ENCODE measurements at regions not wholly inside any gene's neighbourhood (a gene's known extent, or its start where the extent isn't known, plus 50 kb on each side); places are given as distances from the start of the nearest gene placed in this dataset.
A peak's percentile ranks its signal among the peaks of the same experiment; 100 is the strongest.
"Not testable (repeated sequence)": the region's sequence is repeated elsewhere in the genome, so short reads cannot be mapped to it uniquely, and the experiment has no call there.

DNA sequence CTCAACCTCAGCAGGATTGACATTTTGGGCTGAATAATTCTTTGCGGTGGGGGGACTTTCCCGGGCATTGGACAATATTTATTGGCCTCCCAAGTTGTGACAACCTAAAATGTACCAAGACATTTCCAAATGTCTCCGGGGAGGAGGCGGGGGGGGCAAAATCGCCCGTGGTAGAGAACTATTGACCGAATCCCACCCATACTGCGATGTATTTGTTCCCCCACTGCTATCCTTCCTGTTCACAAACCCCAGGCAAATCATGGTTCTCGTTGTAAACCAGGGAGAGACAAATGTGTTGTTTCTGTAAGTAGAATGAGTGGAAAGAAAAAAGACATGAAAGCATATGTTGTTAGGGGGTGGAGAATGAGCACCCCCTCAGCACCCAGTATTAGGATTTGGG lies 141.9 kb downstream of the PSAT1 start:
- no peak for DNase-seq

GRCh38 chr9:78439190-78439865 lies 142.4 kb downstream of the PSAT1 start:
- DNase-seq, result peak; percentile 2 to 79 (median 66)

GRCh38 chr9:78439866-78440830 lies 143.2 kb downstream of the PSAT1 start:
- peak in 1 of 14 donors; percentile 11 for DNase-seq

DNA sequence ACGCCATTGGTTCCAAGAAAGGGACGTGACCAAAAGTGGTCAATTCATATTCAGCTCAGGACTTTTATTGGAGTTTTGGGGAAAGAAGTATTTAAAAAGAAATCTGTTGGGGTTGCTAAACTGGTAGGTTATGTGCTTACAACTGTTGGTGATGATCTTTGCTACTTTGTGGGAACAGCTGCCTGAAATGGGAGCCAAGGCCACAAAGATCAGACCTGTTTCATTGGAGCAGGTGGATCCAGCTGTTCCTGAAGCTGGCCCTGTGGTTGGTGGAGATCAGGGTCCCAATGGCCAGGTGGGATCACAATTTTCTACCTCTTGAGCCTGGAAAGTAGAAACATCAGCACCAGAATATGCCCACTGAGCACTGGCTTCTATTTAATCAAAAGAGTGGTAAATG lies 144.5 kb downstream of the PSAT1 start:
- no peak for DNase-seq

- DNase-seq, result no peak
Measured at GRCh38 chr9:78441822-78442431, 145.0 kb downstream of the PSAT1 start.

DNA sequence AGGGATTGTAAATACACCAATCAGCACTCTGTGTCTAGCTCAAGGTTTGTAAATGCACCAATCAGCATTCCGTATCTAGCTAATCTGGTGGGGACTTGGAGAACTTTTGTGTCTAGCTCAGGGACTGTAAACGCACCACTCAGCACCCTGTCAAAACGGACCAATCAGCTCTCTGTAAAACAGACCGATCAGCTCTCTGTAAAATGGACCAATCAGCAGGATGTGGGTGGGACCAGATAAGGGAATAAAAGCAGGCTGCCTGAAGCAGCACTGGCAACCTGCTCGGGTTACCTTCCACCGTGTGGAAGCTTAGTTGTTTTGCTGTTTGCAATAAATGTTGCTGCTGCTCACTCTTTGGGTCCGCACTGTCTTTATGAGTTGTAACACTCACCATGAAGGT lies 145.7 kb downstream of the PSAT1 start:
- DNase-seq, result not testable (repeated sequence)

GRCh38 chr9:78443946-78444345 lies 147.0 kb downstream of the PSAT1 start:
- no peak for DNase-seq

DNA sequence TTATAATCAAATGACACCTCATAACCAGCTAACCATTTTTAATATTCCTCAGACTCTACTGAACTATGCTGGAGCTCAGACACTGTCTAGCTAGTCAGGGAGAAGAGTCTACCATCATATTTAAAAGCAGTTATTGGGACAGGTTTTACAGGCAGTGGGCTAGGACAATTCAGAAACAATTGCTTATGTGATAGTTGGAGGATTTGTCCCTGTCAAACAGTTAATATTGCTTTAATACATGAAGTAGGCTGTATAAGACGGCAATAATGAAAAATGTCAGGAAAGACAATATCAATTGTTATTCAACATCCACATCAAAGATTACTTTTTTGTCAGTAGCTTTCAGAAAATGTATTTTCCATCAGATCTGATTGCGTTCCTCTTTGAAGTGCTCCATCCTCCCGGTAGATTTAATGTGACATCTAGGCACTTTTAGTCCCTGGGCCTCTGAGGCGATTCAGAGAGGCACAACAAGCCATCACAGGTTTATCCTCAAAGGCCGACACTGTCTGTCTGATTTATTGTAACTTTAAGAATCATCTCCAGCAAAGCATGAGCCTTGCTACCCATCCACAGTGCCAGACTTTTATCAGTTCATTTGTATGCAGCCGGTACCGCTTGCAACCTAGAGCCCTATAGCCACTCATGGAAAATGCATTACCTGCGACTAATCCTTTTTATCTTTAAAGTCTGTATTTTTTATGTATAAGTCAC lies 152.2 kb downstream of the PSAT1 start:
- DNase-seq, result no peak

DNA sequence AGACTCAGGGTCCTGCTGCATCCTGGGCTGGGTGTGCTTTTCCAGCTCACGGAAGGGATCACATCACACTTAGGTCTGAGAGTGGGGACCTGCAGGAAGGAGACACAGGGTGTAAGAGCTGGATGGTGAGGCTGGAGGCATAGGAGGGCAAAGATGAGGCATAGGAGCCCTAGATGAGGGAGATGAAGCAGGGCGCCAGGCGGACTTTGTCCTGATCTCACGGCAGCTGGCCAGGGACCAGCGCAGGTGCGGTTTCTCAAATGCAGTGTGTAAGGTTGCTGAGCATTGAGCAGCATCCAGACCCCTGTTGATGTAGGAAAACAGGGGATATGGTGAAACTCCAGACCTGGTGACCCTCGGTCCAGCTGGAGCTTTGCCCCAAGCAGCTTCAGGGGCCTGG lies 156.5 kb downstream of the PSAT1 start:
- DNase-seq, result no peak

DNA sequence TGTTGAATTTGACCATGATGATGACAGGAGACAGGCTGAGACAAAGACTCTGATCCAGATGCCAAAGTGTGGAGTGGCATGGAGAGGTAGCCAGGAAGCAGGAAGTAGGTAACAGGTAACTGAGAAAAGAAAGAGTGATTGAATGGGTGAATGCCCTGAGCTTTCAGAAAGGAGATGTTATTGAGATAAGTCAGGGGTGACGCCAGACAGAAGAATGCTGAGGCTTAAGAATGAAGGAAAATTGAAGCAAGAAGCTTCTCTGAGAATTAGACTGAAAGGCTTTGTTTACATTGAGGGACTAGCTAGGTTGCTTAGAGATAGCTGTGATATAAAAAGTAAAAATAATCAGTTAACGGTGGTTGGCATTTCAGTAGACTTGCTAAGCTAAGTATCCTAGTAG lies 165.7 kb downstream of the PSAT1 start:
- no peak for DNase-seq

GRCh38 chr9:78463750-78464149 lies 166.8 kb downstream of the PSAT1 start:
- DNase-seq, result no peak

GRCh38 chr9:78468231-78468630 lies 171.3 kb downstream of the PSAT1 start:
- DNase-seq, result no peak

DNA sequence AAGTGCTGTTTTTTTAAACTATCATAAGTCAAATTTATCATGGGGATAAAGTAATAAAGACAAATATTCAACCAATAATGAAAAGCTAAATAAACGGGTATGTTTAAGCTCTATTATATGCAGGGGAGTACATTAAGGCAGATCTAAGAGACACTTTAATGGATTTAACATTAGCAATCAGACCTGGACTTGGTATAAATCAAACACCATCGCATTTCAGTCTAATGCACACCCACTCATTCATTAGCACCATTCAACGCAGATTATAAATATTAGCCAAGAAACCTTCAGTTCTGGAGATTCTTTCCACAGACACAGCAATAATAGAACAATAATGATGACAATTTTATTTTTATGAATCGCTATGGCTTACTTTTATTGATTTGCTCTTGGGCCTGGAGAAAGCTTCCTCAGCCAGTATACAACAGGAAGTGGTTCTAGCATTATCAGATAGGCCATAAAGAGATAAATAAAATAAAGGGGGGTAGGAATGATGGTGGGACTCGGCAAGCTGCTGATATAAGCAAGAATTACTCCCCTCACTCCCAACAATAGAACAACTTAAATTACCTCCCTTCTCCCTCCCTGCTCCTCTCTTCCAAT lies 172.2 kb downstream of the PSAT1 start:
- DNase-seq, result no peak

DNA sequence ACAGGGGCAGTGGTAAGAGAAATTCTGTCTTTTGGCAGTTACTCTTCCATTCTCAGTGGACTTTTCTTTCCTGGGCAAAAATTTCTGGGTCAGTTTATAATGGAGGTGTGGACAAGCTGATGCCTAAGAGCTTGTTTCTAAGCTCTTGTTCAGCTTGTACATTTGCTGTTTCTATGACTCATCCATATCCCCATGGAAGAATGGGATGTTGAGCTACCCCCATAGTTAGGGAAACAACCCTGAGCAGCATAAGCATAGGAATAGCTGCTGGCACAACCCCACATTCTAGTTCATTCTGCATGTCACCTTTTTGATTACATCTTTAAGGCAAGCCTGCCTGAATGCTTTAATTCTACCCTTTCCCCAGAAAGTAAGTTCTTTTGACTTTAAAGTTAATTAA lies 173.3 kb downstream of the PSAT1 start:
- no peak for DNase-seq

DNA sequence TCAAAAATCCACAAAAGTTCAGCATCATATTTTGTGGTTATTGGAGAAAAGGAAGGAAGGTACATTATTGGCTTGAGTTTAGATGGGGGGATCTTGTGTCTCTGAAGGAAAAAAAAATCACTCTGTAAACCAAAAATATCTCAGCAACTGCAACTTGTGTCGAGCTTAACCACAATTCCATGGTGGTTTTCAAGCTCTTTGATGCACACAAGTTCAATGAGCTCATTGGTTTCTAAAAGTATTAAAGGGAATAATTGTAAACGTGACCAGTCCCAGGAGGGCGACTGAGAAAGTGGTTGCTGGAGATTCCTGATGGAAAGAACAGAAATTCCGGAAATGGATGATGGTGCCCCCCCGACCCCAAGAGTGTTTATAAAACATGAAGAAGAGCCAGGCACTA lies 173.8 kb downstream of the PSAT1 start:
- no peak for DNase-seq

DNA sequence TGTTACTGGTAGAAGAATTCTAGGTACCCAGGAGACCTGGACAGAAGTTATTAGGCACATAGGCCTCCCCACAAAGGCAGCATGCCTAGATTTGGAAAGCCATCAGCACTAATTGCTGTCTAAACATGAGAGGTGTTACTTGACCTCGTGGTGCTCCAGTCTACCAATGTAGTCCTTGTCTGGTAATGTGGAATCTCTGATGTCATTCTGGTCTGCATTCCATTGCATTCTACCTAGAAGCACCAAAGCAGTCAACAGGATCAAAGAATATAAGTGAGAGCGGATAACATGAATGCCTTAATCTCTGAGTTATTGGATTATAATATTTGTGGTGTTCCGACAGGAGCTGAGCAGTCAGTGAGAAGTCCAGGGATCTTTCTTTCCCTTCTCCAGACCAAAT lies 175.2 kb downstream of the PSAT1 start:
- no peak for DNase-seq

DNA sequence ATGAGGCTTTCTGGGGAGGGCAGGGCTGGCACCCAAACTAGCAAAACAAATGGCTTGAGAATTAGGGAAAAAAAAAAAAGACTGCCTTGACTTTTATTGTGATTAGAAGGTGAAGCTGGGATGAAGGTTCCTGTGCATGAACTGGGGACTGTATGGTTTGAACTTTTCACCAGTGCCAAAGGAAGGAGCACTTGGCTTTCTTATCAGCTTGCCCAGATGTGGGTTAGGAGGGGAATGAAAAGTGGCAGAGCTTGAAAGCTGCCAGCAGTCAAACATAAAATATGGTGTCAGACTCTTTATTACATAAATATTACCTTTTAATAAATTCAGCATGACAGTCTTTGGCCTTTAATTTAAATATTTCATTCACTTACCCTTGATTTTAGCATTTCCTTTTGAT lies 182.5 kb downstream of the PSAT1 start:
- DNase-seq, result no peak

DNA sequence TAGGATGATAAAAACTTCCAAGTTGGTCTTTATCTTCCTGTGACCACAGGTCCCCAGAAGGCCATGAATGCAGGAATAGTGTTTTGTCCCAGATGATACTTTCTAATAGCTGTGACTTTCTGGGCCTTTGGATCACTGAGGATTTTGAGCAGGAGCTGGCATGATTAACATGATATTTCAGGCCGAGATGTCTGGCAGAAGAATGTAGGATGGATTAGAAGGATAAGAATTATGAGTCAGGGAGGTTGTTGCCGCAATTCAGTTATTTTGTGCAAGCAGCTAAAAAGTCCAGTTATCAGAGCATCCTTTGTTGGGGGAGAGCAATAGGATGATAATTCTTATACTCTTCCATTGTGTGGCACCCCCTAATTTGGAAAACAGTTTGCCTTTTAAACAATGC lies 189.7 kb downstream of the PSAT1 start:
- no peak for DNase-seq

DNA sequence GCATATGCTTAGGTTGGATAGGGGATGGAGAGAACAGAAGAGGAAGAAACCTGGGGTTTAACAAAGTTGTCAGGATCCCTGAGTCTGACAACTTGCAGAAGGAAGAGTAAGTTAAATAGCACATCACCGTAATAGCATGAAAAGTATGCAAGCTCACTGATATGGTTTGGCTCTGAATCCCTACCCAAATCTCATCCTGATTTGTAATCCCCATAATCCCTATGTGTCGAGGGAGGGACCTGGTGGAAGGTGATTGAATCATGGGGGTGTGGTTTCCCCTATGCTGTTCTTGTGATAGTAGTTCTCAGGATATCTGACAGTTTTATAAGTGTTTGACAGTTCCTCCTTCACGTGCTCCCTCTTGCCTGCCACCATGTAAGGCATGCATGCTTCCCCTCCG lies 193.3 kb downstream of the PSAT1 start:
- no peak for DNase-seq

GRCh38 chr9:78491402-78491801 lies 194.5 kb downstream of the PSAT1 start:
- DNase-seq, result no peak

GRCh38 chr9:78493166-78493742 lies 196.3 kb downstream of the PSAT1 start:
- no peak for DNase-seq

DNA sequence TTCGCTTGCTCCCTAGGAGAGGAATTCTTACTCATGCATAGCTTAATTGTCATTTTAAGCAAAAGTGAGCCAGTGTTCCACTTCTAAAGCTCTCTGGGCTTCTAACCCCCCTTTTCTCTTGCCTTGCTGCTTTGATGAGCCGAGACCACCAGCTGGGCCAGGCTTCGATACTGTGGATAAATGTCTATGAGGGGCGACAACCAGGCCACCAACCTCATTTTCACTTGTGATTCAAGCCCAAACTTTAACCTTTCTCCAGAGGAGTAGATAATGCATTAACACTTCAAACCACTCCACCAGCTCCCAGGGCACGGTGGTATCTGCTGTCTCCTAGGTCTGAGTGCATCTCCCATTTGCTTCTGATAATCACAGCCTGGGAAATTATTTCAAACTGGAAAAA lies 205.6 kb downstream of the PSAT1 start:
- DNase-seq, result no peak

Measured in C1 segment of cervical spinal cord (tissue), 14 donors.